GM12878 (cell line): ENCODE measurements at regions not wholly inside any gene's neighbourhood (a gene's known extent, or its start where the extent isn't known, plus 50 kb on each side); places are given as distances from the start of the nearest gene placed in this dataset.

Experiments
- BRCA1 ChIP-seq: IDR thresholded peaks from 2 replicates; pipeline ENCODE4 v1.6.1; 2011; ENCODE audit warnings: low read depth, low read length, improper control_type of control experiment
- CBX5 ChIP-seq: sonication (generic); IDR thresholded peaks from 2 replicates; pipeline ENCODE4 v1.6.1; 2016; ENCODE audit warnings: low read depth, moderate library complexity, mild to moderate bottlenecking, inconsistent platforms
- CREB1 ChIP-seq: IDR thresholded peaks from 2 replicates; pipeline ENCODE4 v1.6.1; 2012; ENCODE audit warnings: low read depth, mild to moderate bottlenecking, inconsistent platforms
- E2F4 ChIP-seq: IDR thresholded peaks from 2 replicates; pipeline ENCODE4 v1.6.1; 2012; ENCODE audit warnings: low read depth, low read length, improper control_type of control experiment
- E2F8 ChIP-seq: fragments of 450-650 bp; IDR thresholded peaks from 2 replicates; pipeline ENCODE4 v1.6.1; 2018; ENCODE audit warnings: mild to moderate bottlenecking, low read depth, moderate library complexity; ENCODE audit not compliant: partially characterized antibody
- GATAD2B ChIP-seq: fragments of 450-650 bp; conservative IDR thresholded peaks from 2 replicates; pipeline ENCODE4 v1.6.1; 2017; ENCODE audit warnings: low read depth, mild to moderate bottlenecking, moderate library complexity
- HCFC1 ChIP-seq: fragments of 150-350 bp; IDR thresholded peaks from 2 replicates; pipeline ENCODE4 v1.6.1; 2014; ENCODE audit warnings: low read length
- PBX3 ChIP-seq: IDR thresholded peaks from 2 replicates; pipeline ENCODE4 v1.6.1; 2011; ENCODE audit warnings: mild to moderate bottlenecking, low read depth, low read length, moderate library complexity; ENCODE audit not compliant: insufficient replicate concordance
- SIX5 ChIP-seq: IDR thresholded peaks from 2 replicates; pipeline ENCODE4 v1.6.1; 2011; ENCODE audit warnings: mild to moderate bottlenecking, low read depth, low read length, moderate library complexity; ENCODE audit not compliant: severe bottlenecking
- STAT1 ChIP-seq: fragments of 450-650 bp; conservative IDR thresholded peaks from 2 replicates; pipeline ENCODE4 v1.6.1; 2014; ENCODE audit warnings: antibody characterized with exemption, mild to moderate bottlenecking
- ZBTB11 ChIP-seq: fragments of 450-650 bp; formaldehyde crosslinking; IDR thresholded peaks from 2 replicates; pipeline ENCODE4 v1.5.0; 2022; ENCODE audit warnings: mild to moderate bottlenecking, missing genetic modification characterization
- ZBTB40 ChIP-seq: fragments of 450-650 bp; IDR thresholded peaks from 2 replicates; pipeline ENCODE4 v1.6.1; 2016; ENCODE audit warnings: mild to moderate bottlenecking, moderate library complexity, borderline replicate concordance

GRCh38 chr20:47438464-47439381 is 63.0 kb upstream of the NCOA3 start (continued):
- TF ChIP-seq ZBTB40 = no peak
- TF ChIP-seq CREB1 = 0 out of 2 replicates have a peak, but pooled peaks have one; percentile 15
- TF ChIP-seq STAT1 = no peak
- no peak for TF ChIP-seq BRCA1
- no peak for TF ChIP-seq GATAD2B
- TF ChIP-seq PBX3 = no peak
- TF ChIP-seq ZBTB11 (CRISPR knock-in tag) = no peak
- no peak for TF ChIP-seq E2F8
- no peak for TF ChIP-seq HCFC1
- TF ChIP-seq E2F4 = no peak
- TF ChIP-seq SIX5 = no peak
- TF ChIP-seq CBX5 = no peak
